HG03575 (cell line): ENCODE measurements at regions not wholly inside any gene's neighbourhood (a gene's known extent, or its start where the extent isn't known, plus 50 kb on each side); places are given as distances from the start of the nearest gene placed in this dataset.

ENCODE experiments used
- ATAC-seq: cut with Tn5 transposase; IDR thresholded peaks from one replicate; pipeline ENCODE4 v1.9.1; 2021; ENCODE audit not compliant: unreplicated experiment, insufficient number of reproducible peaks, low FRiP score; ENCODE audit errors: extremely low read depth

DNA sequence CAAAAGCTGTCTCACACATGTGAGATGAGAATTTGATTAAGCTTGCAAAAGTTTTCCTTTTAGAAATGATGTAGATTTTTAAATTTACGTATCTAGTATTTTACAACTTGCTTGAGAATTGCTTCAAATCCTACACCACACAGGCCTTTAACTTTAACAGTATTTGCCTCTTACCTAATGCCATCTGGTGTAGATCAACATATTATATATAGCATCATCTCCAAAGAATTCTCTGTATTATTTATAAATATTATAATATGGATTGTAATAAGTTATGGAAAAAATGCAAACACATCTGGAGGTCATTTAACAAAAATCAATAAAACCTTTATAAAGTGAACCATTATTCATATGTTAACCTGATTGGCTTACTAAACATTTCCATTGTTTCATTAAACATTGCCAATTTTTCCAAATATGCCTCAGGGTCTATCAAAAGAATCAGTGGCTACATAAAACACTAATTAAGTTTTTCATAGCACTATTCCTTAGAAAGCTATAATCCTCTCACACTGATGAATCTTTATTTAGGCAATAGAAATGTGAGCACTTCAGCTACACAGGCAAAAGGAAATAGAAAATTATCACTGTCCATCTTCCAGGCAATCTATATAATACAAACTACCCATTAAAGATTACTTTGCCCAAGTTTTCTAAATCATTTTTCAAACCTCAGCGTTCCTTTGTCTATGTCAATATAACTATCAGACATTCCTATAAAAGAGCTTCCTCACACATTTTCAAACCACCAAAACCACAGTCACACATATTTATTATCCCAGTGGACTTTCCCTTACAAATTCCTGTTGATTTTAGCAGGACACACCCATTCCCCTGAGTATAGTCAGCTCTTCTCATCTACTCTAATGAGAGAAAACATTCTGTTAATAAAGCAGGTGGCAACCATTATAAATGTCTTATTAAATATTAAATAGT is 83.5 kb upstream of the INTU start:
- no peak for ATAC-seq

GRCh38 chr4:127555106-127555505 is 77.7 kb upstream of the INTU start:
- no peak for ATAC-seq

GRCh38 chr4:127558088-127558487 is 74.7 kb upstream of the INTU start:
- ATAC-seq: no peak

DNA sequence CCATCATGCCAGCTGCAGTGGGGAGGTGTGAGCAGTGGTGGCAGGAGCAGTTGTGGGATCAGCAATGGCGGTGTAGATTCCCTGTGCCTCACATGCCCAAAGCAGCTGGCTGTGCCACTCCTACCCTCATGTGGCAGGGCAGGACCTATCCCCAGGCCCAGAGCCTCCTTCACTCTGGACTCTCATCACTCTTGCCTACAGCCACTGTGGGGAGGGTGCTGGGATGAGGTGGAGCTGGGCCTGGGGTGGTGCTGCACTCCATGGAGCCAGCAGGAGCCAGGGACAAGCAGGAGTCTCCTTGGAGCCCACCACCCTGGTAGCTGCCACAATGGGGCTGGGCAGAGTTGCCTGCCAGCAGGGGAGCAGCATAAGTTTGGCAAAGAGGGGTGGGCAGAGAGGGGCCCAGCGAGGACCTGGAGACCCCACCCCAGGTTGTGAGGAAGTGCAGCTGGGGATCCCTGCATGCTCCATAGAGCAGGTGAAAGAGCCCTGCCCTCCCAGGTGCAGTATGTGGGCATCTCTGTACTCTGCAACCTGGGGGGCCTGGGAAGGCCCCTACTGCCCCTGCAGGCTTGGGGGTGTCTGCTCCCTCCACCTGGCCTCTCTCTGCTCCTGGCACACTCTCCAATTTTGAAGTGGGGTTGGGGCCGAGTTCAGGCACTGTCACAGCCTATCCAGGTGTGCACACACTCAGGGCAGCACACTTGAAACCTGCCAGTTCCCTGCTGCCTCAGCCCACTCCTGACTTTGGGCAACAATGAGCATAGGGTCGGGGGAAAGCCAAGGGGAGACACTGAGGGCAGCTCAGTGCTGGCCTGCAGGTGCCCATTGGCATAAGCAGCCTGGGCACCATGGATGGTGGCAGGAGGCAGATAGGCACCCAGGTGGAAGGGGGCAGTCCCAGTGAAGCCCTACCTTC is 74.0 kb upstream of the INTU start:
- ATAC-seq: no peak

GRCh38 chr4:127559981-127560380 is 72.8 kb upstream of the INTU start:
- ATAC-seq: no peak

DNA sequence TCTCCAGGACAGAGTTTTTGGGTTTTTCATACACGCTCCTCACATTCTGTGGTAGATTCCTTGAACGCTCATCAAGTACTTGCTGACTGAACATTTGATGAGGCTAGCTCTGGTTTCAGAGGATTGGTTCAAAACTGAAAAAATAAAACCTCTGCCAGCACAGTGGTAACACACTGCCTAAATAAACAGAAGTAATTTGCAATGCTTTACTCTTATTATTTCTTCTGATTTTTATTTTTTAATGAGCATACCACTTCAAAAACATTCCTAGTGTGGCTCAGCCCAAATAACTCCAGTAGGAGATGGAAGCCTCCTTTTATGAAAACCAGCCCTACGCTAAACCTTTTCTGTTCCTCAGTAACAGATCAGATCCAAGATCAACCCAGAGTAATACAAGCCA is 72.0 kb upstream of the INTU start:
- ATAC-seq: no peak

GRCh38 chr4:127574643-127575042 is 58.1 kb upstream of the INTU start:
- ATAC-seq: no peak

DNA sequence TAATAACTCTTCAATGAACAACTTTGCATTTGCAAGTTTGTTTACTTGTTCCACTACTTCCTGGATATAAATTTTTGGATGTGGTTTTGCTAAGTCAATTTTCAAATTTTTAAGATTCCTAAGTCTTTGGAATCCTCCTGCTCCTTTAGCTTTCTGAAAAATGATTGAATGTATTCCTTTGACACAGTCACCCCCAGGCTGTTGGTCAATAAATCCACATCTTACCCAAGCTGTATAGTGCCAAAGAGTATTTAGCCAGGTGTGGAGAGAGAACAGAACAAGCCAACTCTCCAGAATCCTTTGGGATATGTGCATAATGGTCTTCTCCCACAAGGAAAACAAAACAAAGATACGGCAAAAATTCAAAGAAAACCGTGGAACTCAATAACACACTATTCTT is 56.9 kb upstream of the INTU start:
- no peak for ATAC-seq

DNA sequence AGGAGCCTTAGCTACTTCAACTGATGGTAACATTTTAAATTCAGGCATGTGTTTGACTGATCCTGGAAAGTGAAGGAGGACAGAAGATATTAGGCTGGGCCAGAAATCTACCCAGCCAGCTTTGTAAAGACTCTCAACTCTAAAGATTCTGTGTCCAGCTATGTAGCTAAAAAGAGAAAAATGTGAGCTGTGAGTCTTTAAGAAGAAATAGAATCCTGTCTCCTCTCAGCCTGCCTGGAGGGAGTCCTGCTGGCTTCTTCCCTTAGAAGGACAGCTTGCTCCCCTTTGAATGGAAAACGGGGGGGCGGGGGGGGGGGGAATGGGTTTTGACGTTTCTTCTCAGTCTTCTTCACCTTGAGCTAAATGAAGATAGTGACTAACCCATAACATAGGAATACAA is 54.3 kb upstream of the INTU start:
- no peak for ATAC-seq

- ATAC-seq: no peak
Measured at GRCh38 chr4:127578967-127579366, 53.8 kb upstream of the INTU start.

DNA sequence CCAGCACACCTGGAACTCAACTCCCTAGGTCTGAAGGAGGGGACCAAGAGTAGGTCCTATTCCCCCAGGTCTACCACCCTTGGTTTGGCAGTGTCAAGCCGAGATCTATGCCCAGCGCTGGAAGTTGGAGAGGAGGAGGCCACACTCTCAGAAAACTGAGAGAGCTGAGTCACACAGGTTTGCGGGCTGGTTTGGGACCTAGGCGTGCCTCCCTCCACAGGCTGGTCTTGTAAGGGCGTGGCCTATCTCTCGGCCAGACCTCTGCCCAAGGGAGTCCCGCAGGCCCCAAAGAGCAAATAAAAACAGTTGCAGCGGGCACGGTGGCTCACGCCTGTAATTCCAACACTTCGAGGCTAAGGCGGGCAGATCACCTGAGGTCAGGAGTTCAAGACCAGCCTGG is 52.9 kb upstream of the INTU start:
- no peak for ATAC-seq

- no peak for ATAC-seq
Measured at GRCh38 chr4:127580300-127580699, 52.5 kb upstream of the INTU start.

- ATAC-seq: no peak
Measured at GRCh38 chr4:127580891-127581290, 51.9 kb upstream of the INTU start.
